ENCODE measurements at regions not wholly inside any gene's neighbourhood (a gene's known extent, or its start where the extent isn't known, plus 50 kb on each side); places are given as distances from the start of the nearest gene placed in this dataset.
"Not testable (repeated sequence)": the region's sequence is repeated elsewhere in the genome, so short reads cannot be mapped to it uniquely, and the experiment has no call there.

- not testable (repeated sequence) for DNase-seq (ENCODE audit: low spot score); H3K4me3 ChIP-seq; H3K27ac ChIP-seq
Measured at GRCh38 chr2:91587098-91587497, 2895.6 kb downstream of the RPIA start.

DNA sequence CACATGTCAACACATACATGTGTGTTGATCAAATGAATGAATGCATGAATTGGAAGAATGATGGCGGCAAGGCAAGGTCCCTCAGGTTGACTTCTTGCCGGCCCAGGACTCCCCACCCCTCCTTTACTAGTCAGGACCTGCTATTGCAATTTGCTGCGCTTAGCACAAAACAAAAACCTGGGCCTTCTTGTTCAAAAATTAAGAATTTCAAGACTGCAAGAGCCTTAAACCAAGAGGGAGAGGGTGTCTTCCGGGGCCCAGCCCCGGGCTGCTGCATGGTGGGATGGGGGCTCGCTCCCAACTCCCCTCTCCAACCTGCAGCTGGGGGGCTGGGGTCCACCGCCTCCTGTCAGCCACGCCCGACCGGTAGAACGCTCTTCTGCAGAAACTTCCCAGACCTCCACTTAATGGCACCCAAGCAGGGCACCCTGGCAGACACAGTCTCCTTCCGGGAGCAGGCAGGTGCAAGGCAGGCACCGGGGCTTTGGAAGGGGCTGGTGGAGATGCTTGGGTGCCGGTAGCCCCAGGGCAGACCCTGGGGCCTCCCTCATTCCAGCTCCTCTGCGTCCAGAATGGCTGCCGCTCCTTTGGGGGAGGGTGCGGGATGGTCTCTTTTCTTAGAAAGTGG lies 2896.5 kb downstream of the RPIA start:
- H3K4me3 ChIP-seq; H3K27ac ChIP-seq; DNase-seq (ENCODE audit: low spot score): not testable (repeated sequence)

GRCh38 chr2:91588782-91589223 lies 2897.3 kb downstream of the RPIA start:
- DNase-seq (ENCODE audit: low spot score), result not testable (repeated sequence)

GRCh38 chr2:91589454-91590328 lies 2898.2 kb downstream of the RPIA start:
- DNase-seq (ENCODE audit: low spot score); H3K4me3 ChIP-seq: not testable (repeated sequence)

More at GRCh38 chr2:91588782-91589223, 2897.3 kb downstream of the RPIA start:
- not testable (repeated sequence) for H3K27ac ChIP-seq, H3K4me3 ChIP-seq

DNA sequence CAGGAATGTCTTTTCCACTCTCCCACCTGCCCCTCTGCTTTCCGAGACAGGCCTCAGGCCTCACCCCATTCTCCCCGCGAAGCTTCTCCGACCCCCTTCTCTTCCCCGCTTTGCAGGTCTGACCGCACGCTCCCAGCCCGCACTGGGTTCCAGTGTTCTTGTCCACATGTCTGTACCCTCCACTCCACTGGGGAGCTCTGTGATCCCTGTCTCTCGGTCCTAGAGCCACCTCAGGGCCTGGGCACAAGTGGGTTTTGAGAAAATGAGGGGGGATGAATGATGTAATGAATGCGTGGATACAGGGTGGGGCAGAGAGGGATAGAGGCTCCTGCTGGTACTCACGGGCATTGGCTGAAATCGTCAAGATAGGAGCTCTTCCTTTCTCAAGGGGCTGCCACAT lies 2898.9 kb downstream of the RPIA start:
- DNase-seq (ENCODE audit: low spot score), result not testable (repeated sequence)

More at GRCh38 chr2:91589454-91590328, 2898.2 kb downstream of the RPIA start:
- not testable (repeated sequence) for H3K27ac ChIP-seq

DNA sequence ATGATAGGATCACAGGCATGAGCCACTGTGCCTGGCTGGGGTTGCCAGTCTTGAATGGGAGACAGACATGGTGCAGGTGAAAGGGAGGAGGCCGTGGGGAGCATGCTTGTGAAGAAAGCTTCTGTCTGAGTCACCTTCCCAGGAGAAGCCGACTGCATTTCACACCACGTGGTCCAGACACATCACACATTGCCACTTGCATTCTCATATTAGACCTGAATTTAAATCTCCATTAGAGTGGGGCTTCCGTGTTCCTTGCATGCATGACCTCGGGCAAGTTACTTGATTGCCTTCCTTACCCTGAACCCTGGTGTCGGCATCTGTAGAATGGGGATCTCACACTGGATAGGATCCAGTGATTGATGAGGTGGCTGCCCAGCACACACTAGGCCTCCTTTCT lies 2899.6 kb downstream of the RPIA start:
- H3K4me3 ChIP-seq; H3K27ac ChIP-seq; DNase-seq (ENCODE audit: low spot score): not testable (repeated sequence)

More for the DNA sequence above, 2898.9 kb downstream of the RPIA start:
- not testable (repeated sequence) for H3K27ac ChIP-seq, H3K4me3 ChIP-seq

- not testable (repeated sequence) for H3K4me3 ChIP-seq; DNase-seq (ENCODE audit: low spot score)
Measured at GRCh38 chr2:91597436-91597835, 2906.0 kb downstream of the RPIA start.

DNA sequence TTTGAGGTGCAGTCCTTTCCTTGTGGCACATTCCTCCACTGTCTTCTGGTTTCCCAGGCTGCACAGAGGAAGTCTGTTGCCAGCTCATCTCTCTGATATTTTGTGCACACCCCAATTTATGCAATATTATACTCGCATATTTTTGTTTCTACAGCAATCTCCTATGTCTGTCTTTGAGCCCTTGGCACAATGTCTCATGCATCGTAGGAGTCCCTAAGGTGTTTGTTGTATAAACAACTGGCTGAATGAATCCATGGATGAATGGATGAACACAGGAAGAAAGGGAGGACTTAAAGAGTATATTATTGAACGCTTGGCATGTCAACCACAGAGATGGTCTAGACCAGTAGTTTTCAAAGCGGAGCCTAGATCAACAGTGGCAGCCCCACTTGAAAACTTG lies 2907.0 kb downstream of the RPIA start:
- not testable (repeated sequence) for H3K27ac ChIP-seq; H3K4me3 ChIP-seq; DNase-seq (ENCODE audit: low spot score)

More at GRCh38 chr2:91597436-91597835, 2906.0 kb downstream of the RPIA start:
- not testable (repeated sequence) for H3K27ac ChIP-seq

GRCh38 chr2:91599000-91599399 lies 2907.5 kb downstream of the RPIA start:
- not testable (repeated sequence) for DNase-seq (ENCODE audit: low spot score); H3K27ac ChIP-seq; H3K4me3 ChIP-seq

DNA sequence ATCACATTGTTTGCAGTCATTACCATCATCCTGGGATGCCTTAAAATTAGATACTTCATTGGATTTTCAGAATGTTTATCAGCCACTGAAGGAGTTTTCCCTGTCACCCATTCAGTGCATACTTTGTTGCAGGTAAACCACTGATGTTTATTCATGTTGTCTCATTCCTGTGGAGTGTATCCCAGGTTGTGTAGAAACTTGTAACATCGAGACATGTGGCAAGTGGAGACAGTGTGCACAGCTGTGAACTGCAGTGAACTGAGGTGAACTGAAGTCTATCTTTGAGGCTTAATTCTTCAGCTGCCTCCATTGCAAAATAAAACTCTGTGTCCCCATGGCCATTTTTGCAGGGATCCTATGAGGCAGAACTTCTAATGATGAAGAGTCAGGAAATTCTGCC lies 2911.4 kb downstream of the RPIA start:
- not testable (repeated sequence) for DNase-seq (ENCODE audit: low spot score); H3K27ac ChIP-seq; H3K4me3 ChIP-seq

DNA sequence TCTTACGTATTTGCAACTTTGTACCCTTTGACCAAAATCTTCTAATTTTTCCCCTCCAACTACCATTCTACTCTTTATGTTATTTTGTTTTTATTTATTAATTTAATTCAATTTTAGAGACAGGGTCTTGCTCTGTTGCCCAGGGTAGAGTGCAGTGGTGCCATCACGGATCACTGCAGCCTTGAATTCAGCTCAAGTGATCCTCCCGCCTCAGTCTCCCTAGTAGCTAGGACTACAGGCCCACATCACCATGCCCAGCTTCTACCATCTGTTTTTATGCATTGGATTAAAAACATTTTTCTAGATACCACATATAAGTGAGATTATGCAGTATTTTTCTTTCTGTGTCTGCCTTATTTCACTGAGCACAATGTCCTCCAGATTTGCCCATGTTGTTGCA lies 2912.5 kb downstream of the RPIA start:
- not testable (repeated sequence) for H3K4me3 ChIP-seq; DNase-seq (ENCODE audit: low spot score); H3K27ac ChIP-seq

GRCh38 chr2:91604629-91605028 lies 2913.2 kb downstream of the RPIA start:
- H3K4me3 ChIP-seq; DNase-seq (ENCODE audit: low spot score); H3K27ac ChIP-seq: not testable (repeated sequence)

GRCh38 chr2:91623739-91624138 lies 2932.3 kb downstream of the RPIA start:
- not testable (repeated sequence) for DNase-seq (ENCODE audit: low spot score); H3K4me3 ChIP-seq; H3K27ac ChIP-seq

GRCh38 chr2:91628471-91628870 lies 2937.0 kb downstream of the RPIA start:
- H3K4me3 ChIP-seq; H3K27ac ChIP-seq; DNase-seq (ENCODE audit: low spot score): not testable (repeated sequence)

DNA sequence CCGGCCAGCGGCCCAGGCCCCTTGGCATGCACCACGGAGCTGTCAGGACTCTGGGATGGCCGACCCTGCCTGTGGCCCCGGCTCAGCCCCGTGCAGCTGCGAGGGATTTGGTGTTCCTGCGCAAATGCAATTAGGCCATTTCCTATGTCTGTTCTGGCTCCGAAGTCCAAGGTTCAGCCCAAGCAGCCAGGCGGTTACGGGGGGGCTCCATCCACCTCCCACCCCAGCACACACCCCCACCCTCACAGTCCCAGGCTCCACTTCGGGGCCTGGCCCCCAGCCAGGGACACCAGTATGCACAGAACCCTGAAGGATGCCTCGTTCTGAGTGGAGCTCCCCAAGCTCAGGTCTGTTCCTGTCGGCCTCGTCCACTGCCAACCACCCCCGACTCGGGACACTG lies 2965.7 kb downstream of the RPIA start:
- not testable (repeated sequence) for H3K4me3 ChIP-seq, H3K27ac ChIP-seq
- DNase-seq (ENCODE audit: low spot score), result peak; percentile 36

GRCh38 chr2:91658336-91658735 lies 2966.9 kb downstream of the RPIA start:
- not testable (repeated sequence) for H3K27ac ChIP-seq; DNase-seq (ENCODE audit: low spot score); H3K4me3 ChIP-seq

DNA sequence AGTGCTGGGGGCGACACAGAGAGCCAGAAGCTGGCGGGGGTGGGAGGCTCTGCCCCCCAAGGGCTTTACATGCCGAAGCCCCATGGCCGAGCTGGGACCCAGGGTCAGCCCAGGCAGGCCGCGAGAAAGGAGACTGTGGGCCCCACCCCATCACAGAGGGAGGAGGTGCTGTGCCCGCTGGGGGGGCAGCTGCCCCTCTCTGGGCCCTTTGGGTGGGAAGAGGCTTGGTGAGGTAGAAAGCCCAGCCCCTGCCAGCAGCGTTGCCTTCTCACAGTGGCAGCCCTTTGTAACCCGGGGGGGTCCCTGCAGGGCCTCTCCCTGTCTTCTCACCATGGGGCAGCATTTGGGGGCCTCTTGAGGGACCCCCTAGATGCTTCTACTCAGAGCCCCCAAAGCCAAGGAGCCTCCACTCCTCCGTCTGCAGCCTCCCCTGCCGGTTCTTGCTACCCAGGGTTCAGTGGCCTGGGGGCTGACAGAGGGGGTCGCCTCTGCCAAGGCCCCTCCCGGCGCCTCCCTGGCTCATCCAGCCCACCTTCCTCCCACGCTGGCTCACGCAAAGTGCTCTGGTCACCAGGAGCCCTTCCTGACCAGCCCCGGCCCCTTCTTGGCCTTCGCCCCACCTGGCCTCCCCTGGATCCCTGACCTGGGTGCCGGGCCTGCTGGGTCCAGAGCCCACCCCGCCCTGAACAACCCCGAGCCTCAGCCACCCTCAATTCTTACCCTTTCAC lies 2967.9 kb downstream of the RPIA start:
- peak overlapping the region; percentile 40 for H3K4me3 ChIP-seq
- DNase-seq (ENCODE audit: low spot score); H3K27ac ChIP-seq: not testable (repeated sequence)

DNA sequence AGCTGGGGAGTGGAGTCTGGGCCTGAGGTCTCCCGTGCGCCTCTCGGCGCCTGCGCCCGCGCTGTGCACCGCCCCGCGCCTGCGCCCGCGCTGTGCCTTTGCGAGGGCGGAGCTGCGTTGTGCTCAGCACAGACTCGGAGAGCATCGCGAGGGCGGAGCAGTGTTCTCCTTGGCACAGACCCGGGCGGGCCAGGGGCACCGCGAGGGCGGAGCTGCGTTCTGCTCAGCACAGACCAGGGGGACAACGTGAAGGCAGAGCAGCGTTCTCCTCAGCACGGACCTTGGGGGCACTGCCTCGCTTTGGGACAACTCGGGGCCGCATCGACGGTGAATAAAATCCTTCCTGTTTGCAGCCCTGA lies 2968.4 kb downstream of the RPIA start:
- peak overlapping the region; percentile 40 for H3K4me3 ChIP-seq
- not testable (repeated sequence) for H3K27ac ChIP-seq; DNase-seq (ENCODE audit: low spot score)

DNA sequence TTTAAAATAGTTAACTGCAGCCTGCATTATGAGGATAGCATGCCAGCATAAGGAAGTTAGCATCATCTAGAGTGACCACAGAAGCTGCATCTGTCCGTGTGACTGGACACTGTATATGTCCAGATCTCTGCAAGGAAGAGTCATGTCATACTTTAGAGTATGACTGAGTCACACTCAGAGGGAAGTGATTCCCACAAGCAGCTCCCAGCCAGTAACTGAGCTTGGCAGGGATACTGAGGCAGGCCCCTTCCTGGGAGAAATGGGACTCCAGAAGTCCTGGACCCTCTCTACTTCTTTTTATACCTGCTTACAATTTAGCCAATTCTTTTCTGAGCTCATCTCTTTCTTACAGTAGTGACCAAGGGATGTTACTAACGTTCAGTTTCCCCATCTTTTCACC lies 2975.9 kb downstream of the RPIA start:
- H3K4me3 ChIP-seq; DNase-seq (ENCODE audit: low spot score); H3K27ac ChIP-seq: not testable (repeated sequence)

Measured in coronary artery (tissue), 2 donors.